SH-SY5Y (cell line): ENCODE measurements at regions not wholly inside any gene's neighbourhood (a gene's known extent, or its start where the extent isn't known, plus 50 kb on each side); places are given as distances from the start of the nearest gene placed in this dataset.

Experiments
- GATA2 ChIP-seq: IDR thresholded peaks from 2 replicates; pipeline ENCODE4 v1.6.1; 2011; ENCODE audit warnings: mild to moderate bottlenecking, low read depth, low read length
- GATA3 ChIP-seq: IDR thresholded peaks from 2 replicates; pipeline ENCODE4 v1.6.1; 2011; ENCODE audit warnings: low read depth, mild to moderate bottlenecking, low read length, moderate library complexity

- no peak for TF ChIP-seq GATA3
- TF ChIP-seq GATA2, result no peak
Observed at GRCh38 chr11:119787074-119787461, 58.1 kb upstream of the NECTIN1 start.
